Activated gamma-delta T cell (primary cell): ENCODE measurements at regions not wholly inside any gene's neighbourhood (a gene's known extent, or its start where the extent isn't known, plus 50 kb on each side); places are given as distances from the start of the nearest gene placed in this dataset.
"Not testable (repeated sequence)": the region's sequence is repeated elsewhere in the genome, so short reads cannot be mapped to it uniquely, and the experiment has no call there.

Source experiments
- DNase-seq: peaks from one replicate; lab custom pipeline; 2025; lab: John Stamatoyannopoulos, UW

DNA sequence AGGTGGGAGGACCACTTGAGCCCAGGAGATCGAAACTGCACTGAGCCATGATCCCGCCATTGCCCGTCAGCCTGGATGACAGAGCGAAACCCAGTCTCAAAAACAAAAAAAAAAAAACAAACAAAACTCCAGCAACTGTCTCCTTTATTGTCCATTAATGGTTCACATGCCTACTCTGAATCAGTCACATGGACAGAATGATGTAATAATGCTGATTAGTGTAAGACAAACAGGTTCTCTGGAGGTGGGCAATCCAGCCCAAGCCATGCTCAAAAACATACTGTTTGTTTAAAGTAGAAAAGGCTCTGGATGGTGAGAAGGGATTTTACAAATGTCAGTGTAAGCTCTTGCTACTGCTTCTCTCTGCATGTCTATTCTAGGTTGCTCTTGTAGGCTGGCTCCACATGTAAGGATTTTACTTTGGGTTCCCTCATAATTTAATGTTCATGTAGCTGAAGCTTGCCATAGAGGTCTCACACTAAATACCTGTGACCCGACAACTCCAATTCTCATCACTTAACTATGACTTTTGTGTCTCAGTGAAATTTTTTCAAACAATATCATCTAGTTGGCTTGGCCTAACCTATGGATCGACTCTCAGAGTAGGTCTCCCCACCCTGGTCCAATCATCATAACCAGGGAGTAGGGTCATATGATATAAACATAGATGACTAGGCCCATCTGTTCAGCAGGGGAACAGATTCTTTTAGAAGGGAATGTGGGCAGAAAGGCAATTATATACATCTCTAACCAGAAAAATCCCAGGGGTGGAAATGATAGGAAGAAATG is 83.9 kb upstream of the SLC39A10 start:
- DNase-seq = no peak

DNA sequence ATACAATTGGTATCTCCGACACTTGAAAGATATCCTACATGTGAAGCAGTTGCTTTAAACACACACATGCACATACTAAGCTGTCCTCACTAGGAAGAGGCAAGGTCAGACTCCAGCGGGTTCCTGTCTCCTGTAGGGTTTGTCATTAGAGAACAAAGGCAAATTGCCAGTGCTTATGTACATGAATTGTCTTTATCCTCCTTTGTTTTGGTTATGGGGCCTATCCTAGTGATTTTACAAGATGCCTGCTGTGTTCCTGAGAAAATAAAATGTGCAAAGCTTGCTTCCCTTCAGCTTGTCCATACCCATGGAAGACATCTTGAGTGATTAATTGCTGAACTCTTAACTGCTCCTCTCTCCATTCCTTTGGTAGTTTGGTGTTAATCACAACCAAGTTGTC is 86.7 kb upstream of the SLC39A10 start:
- no peak for DNase-seq

DNA sequence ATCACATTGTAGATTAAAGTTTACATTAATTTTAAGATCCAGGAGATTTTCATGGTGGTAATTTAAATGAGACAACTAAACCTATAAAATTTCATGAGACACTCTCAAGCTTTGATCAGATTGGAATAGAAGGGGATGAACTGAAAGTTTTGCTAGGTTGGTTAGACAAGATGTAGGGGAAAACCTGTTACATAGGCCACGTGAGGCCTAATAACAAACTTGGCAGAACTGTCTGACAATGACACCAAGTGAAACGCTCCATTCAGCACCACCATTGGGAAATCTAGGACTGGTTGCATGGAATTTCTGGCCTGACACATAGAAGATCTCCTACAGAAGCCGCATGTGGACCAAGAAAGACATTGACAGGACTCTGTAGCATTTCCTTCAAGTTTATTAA is 87.8 kb upstream of the SLC39A10 start:
- DNase-seq = no peak

DNA sequence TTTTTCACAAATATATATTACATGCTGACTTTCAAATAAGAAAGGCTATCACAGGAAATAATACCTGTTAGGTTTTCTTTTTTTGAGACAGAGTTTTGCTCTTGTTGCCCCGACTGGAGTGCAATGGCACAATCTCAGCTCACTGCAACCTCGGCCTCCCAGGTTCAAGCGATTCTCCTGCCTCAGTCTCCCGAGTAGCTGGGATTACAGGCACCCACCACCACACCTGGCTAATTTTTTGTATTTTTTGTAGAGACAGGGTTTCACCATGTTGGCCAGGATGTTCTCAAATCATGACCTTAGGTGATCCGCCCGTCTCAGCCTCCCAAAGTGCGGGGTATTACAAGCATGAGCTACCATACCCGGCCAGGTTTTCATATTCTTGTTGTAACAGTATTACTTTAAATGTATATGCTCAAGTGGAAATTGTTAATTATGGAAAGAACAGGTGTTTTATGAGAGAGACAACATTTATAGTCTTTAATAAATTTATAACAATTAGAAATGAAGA is 92.3 kb upstream of the SLC39A10 start:
- DNase-seq = not testable (repeated sequence)

DNA sequence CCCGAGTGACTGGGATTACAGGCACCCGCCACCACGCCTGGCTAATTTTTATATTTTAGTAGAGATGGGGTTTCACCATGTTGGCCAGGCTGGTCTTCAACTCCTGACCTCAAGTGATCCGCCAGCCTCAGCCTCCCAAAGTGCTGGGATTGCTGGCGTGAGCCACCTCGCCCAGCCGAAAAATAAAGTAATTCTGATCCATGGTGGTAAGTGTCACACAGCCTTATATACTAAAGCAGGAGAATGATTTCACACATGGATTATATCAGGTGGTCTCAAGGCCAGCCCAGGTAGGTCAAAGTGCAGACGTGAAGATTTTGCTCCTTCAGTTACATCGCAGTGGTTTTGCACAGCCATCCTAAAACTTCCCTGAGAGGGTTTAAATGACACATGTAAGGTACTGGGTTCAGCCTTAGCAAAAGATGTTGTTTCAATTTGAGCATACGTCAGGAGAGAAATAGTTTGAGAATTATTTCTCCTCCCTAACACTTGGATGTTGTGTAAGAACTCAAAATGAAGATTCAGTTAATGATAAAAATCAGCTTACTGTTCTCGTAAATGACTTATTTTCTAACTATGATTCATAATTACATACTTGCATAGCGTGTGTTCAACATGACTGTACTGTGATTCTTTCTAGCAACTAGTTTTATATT is 93.0 kb upstream of the SLC39A10 start:
- DNase-seq = no peak

- DNase-seq = no peak
Observed at GRCh38 chr2:195562570-195563566, 94.2 kb upstream of the SLC39A10 start.

GRCh38 chr2:195561116-195561921 is 95.7 kb upstream of the SLC39A10 start:
- DNase-seq = no peak

DNA sequence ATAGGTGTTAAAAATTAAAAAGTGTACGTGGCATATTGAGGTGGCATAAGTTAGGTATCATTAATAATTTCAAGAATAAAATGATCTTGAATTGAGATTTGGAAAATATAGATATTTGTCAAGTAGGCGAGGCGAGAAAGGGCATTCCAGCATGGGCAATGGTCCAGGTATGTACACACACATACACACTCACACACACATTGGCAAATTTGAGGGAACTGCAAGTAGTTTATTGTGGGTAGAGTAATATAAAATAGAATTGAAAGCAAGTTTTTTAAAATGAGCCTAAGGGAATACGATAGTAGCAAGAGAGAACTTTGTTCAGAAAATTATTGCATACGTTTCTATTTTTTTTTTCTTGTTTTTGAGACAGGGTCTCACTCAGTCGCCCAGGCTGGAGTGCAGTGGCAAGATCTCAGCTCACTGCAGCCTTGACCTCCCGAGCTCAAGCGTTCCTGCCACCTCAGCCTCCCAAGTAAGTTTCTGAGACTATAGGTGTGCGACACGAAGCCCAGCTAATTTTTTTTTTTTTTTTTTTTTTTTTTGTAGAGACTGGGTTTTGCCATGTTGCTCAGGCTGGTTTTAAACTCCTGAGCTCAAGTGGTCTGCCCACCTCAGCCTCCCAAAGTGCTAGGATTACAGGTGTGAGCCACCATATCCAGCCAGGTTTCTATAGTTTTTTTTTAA is 96.7 kb upstream of the SLC39A10 start:
- no peak for DNase-seq

DNA sequence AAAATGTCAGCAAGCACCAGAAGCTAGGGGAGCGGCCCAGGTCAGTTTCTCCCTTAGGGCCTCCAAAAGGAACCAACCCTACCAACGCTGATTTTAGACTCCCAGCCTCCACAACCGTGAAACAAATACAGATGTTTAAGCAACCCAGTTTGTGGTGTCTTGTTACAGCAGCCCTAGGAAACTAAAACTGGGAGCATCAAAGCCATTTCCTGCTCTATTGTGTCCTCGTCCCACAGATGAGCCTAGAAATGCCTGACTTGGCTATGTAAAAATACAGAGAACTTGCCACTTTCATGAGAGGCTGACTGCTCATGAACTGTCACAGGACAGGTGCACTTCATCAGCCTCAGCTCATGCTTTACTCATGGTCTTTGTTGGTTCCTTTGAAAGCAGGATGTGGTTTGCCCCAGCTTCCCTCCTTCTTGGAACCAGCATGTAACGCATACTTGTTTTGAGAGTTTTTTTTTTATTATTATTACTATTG is 97.6 kb upstream of the SLC39A10 start:
- no peak for DNase-seq

DNA sequence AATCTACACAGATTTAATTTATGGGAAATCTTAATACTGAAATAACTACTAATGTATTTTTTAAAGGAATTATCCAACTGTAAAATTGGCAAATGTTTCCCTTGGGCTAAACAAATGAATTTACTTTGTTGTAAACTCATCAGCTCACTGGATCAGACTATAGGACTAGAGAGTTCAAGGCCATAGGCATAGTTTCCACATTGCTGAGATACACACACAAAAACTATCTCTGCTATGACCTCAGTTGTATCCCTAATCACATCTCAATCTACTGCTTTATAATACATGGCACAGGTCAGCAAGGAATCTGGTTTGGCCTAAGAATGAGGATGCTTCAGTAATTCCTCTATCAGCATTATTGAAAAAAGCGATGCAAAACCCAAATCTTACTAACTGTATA is 101.1 kb upstream of the SLC39A10 start:
- no peak for DNase-seq

GRCh38 chr2:195552581-195552980 is 104.4 kb upstream of the SLC39A10 start:
- no peak for DNase-seq

DNA sequence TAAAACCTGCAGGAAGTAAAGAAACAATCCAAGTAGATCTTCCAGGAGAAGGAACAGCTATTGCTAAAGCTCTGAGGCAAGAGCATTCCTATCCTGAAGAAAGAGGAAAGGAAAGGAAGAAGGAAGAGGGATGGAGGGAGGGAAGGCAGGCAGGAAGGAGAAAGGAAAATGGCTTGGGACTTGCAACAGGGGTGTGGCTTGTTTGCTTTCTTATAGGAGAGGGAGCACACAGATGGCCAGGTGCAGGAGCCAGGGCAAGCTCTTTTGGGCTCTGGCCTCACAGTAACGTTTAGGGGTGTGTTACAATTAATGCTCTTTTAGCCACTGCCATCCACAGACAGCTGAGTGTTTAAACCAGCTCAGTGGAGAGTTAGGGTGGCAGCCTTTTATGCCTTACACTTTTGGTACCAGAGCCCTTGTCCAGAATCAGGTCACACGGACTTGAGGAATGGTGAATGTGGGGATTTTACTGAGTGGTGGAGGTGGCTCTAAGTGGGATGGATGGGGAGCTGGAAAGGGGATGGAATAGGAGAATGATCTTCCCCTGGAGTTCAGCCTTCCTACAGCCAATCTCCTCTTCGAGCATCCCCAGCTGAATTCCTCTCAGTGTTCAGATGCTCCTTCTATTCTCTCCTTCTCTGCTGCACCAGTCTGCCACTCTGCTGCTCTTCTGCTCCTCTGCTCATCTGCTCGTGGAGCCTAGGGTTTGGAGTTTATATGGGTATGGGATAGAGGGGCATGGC is 108.7 kb upstream of the SLC39A10 start:
- no peak for DNase-seq

- DNase-seq = peak; percentile 14
Observed at GRCh38 chr2:195547268-195547840, 109.7 kb upstream of the SLC39A10 start.

DNA sequence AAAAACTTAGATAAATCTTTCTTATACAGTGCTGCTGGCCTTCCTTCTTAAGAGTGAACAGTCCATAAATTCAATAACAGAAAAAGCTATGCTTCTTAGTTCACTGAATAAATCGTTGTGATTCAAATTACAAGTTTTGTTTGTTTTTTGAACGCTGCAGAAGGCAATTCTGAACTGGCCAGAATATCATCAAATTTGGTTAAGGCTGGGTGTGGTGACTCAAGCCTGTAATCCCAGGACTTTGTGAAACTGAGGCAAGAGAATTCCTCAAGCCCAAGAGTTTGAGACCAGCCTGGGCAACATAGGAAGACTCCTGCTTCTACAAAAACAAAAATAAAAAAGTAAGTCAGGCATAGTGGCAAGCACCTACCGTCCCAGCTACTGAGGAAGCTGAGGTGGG is 111.2 kb upstream of the SLC39A10 start:
- DNase-seq = no peak

DNA sequence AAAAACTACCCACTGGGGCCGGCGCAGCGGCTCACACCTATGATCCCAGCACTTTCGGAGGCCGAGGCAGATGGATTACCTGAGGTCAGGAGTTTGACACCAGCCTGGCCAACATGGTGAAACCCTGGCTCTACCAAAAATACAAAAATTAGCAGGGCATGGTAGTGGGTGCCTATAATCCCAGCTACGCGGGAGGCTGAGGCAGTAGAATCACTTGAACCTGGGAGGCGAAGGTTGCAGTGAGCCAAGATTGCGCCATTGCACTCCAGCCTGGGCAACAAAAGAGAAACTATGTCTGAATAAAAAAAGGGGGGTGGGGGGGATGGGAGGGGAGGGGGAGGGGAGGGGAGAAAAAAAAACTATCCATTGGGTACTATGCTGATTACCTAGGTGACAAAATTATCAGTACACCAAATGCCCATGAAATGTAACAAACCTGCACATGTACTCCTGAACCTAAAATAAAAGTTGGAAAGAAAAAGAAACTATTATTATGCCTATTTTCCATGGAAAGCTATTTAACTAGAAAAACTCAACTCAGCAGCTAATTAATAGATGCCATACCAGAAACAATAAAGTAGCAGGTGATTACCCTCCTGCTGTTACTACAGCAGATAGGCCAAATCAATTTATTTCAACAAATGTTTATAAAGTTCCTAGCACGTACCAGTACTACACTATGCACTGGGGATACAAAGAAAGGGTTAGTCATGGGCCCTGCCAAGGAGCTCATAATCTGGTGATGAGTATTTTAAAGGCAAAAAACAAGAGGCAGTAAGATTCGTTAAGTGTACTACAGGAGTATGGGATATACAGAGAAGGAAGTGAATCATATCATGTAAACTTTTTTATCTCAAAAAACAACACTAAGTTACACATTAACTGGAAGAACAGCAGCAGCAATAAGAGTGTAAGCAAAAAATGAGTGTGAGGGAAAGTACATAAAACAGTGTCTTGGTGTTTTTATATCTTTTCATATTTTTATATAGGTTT is 112.8 kb upstream of the SLC39A10 start:
- DNase-seq = no peak

- no peak for DNase-seq
Observed at GRCh38 chr2:195543063-195543462, 114.0 kb upstream of the SLC39A10 start.

- DNase-seq = no peak
Observed at GRCh38 chr2:195542067-195542466, 115.0 kb upstream of the SLC39A10 start.

GRCh38 chr2:195538937-195539336 is 118.1 kb upstream of the SLC39A10 start:
- no peak for DNase-seq
